ENCODE measurements at regions not wholly inside any gene's neighbourhood (a gene's known extent, or its start where the extent isn't known, plus 50 kb on each side); places are given as distances from the start of the nearest gene placed in this dataset.

- Histone ChIP-seq H2AFZ (ENCODE audit: insufficient read depth, low read length, poor library complexity) (no peak overlapping the region), H3K4me1 (ENCODE audit: control insufficient read depth in 1 of 2, insufficient read depth in 2 of 2, low read length in 2 of 2) (peaks cover 3 to 9% of the 10 kb centered on the region in 2 experiments), H3K4me3 (ENCODE audit: low read depth, low read length) (no peak overlapping the region), H2AK5ac (ENCODE audit: low read length) (peak overlapping the region; percentile 51), H3K9me3 (ENCODE audit: insufficient read depth, low read depth, low read length) (peaks cover 2% of the 10 kb centered on the region), H4K8ac (ENCODE audit: low read depth, low read length) (peak overlapping the region; percentile 61), H3K14ac (ENCODE audit: low read length) (peak overlapping the region; percentile 69), H4K91ac (ENCODE audit: low read depth, low read length) (peak overlapping the region; percentile 75), H3K79me2 (ENCODE audit: control insufficient read depth, insufficient read depth, low read length, poor library complexity) (no peaks in the 10 kb centered on the region), H2BK5ac (ENCODE audit: low read depth, low read length, poor library complexity) (peak overlapping the region; percentile 55), H3K79me1 (ENCODE audit: low read length) (peaks cover 5% of the 10 kb centered on the region), H3K23ac (ENCODE audit: low read length) (no peak overlapping the region), H3K27ac (ENCODE audit: low read depth, low read length) (peak overlapping the region; percentile 21), H3K4ac (ENCODE audit: low read depth, low read length) (peak overlapping the region; percentile 42), H2BK12ac (ENCODE audit: low read length) (peak overlapping the region; percentile 90), H3K9ac (ENCODE audit: low read length) (no peak overlapping the region), H3K18ac (ENCODE audit: low read length) (peak overlapping the region; percentile 66), H3K4me2 (ENCODE audit: low read length) (no peak overlapping the region), H4K12ac (ENCODE audit: low read depth, low read length) (no peak overlapping the region), H3K27me3 (ENCODE audit: insufficient read depth, low read length) (no peaks in the 10 kb centered on the region), H2BK120ac (ENCODE audit: insufficient read depth, low read length, poor library complexity) (peak overlapping the region; percentile 71), H3K36me3 (ENCODE audit: control insufficient read depth in 1 of 2, insufficient read depth in 2 of 2, low read length in 2 of 2) (no peaks in the 10 kb centered on the region)
- WGBS (ENCODE audit: extremely low coverage, insufficient coverage, insufficient read length), result no CpG with 5 or more reads among the region's 6 CpGs
- DNase-seq, result no peak
These were observed 159.8 kb downstream of the TFAP2C start for GRCh38 chr20:56788671-56789610.

DNA sequence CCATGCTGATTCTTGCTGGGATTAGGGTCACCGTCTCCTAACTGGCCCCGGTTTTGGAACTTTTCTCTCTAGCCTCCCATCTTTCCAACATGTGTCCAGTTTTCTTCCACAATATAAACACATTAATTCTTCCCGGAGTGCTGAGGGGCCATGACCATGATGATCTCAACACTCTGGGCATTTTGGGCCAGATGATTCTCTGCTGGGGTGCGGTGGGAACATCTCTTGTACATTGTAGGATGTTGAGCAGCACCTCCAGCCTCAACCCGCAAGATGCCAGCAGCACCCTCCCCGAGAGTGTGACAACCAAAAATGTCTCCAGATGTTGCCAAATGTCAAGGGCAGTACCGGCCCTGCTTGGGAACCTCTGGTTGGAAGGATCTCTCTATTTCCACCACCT is 164.8 kb downstream of the TFAP2C start:
- no peak overlapping the region for H2AFZ ChIP-seq (ENCODE audit: insufficient read depth, low read length, poor library complexity)
- no peak overlapping the region for H3K4me3 ChIP-seq (ENCODE audit: low read depth, low read length)
- DNase-seq, result no peak
- H2BK120ac ChIP-seq (ENCODE audit: insufficient read depth, low read length, poor library complexity), result no peak overlapping the region
- H3K9me3 ChIP-seq (ENCODE audit: insufficient read depth, low read depth, low read length), result peaks cover 6% of the 10 kb centered on the region
- H4K91ac ChIP-seq (ENCODE audit: low read depth, low read length), result no peak overlapping the region
- peaks cover 0 to 2% of the 10 kb centered on the region in 2 experiments for H3K36me3 ChIP-seq (ENCODE audit: control insufficient read depth in 1 of 2, insufficient read depth in 2 of 2, low read length in 2 of 2)
- no peak overlapping the region for H4K12ac ChIP-seq (ENCODE audit: low read depth, low read length)
- no peaks in the 10 kb centered on the region for H3K27me3 ChIP-seq (ENCODE audit: insufficient read depth, low read length)
- H2BK12ac ChIP-seq (ENCODE audit: low read length), result no peak overlapping the region
- no CpG with 5 or more reads among the region's 7 CpGs for WGBS (ENCODE audit: extremely low coverage, insufficient coverage, insufficient read length)
- no peak overlapping the region for H3K4ac ChIP-seq (ENCODE audit: low read depth, low read length)
- H3K9ac ChIP-seq (ENCODE audit: low read length), result no peak overlapping the region
- H3K23ac ChIP-seq (ENCODE audit: low read length), result no peak overlapping the region
- no peak overlapping the region for H3K27ac ChIP-seq (ENCODE audit: low read depth, low read length)
- no peak overlapping the region for H3K18ac ChIP-seq (ENCODE audit: low read length)
- peaks cover 5% of the 10 kb centered on the region for H3K79me1 ChIP-seq (ENCODE audit: low read length)
- H3K14ac ChIP-seq (ENCODE audit: low read length), result no peak overlapping the region
- no peak overlapping the region for H2AK5ac ChIP-seq (ENCODE audit: low read length)
- H3K4me1 ChIP-seq (ENCODE audit: control insufficient read depth in 1 of 2, insufficient read depth in 2 of 2, low read length in 2 of 2), result peaks cover 2 to 6% of the 10 kb centered on the region in 2 experiments
- H4K8ac ChIP-seq (ENCODE audit: low read depth, low read length), result no peak overlapping the region
- H2BK5ac ChIP-seq (ENCODE audit: low read depth, low read length, poor library complexity), result no peak overlapping the region
- H3K79me2 ChIP-seq (ENCODE audit: control insufficient read depth, insufficient read depth, low read length, poor library complexity), result no peaks in the 10 kb centered on the region
- no peak overlapping the region for H3K4me2 ChIP-seq (ENCODE audit: low read length)

- Histone ChIP-seq H3K79me1 (ENCODE audit: low read length) (peaks cover 3% of the 10 kb centered on the region), H3K27me3 (ENCODE audit: insufficient read depth, low read length) (no peaks in the 10 kb centered on the region), H4K91ac (ENCODE audit: low read depth, low read length) (no peak overlapping the region), H2AK5ac (ENCODE audit: low read length) (no peak overlapping the region), H3K27ac (ENCODE audit: low read depth, low read length) (no peak overlapping the region), H3K4me3 (ENCODE audit: low read depth, low read length) (no peak overlapping the region), H3K4me2 (ENCODE audit: low read length) (no peak overlapping the region), H3K4me1 (ENCODE audit: control insufficient read depth in 1 of 2, insufficient read depth in 2 of 2, low read length in 2 of 2) (peaks cover 2 to 6% of the 10 kb centered on the region in 2 experiments), H2BK5ac (ENCODE audit: low read depth, low read length, poor library complexity) (no peak overlapping the region), H2AFZ (ENCODE audit: insufficient read depth, low read length, poor library complexity) (no peak overlapping the region), H4K8ac (ENCODE audit: low read depth, low read length) (no peak overlapping the region), H3K9ac (ENCODE audit: low read length) (no peak overlapping the region), H3K79me2 (ENCODE audit: control insufficient read depth, insufficient read depth, low read length, poor library complexity) (no peaks in the 10 kb centered on the region), H3K4ac (ENCODE audit: low read depth, low read length) (no peak overlapping the region), H3K36me3 (ENCODE audit: control insufficient read depth in 1 of 2, insufficient read depth in 2 of 2, low read length in 2 of 2) (peaks cover 0 to 2% of the 10 kb centered on the region in 2 experiments), H3K14ac (ENCODE audit: low read length) (no peak overlapping the region), H2BK12ac (ENCODE audit: low read length) (no peak overlapping the region), H2BK120ac (ENCODE audit: insufficient read depth, low read length, poor library complexity) (no peak overlapping the region), H4K12ac (ENCODE audit: low read depth, low read length) (no peak overlapping the region), H3K18ac (ENCODE audit: low read length) (no peak overlapping the region), H3K23ac (ENCODE audit: low read length) (no peak overlapping the region), H3K9me3 (ENCODE audit: insufficient read depth, low read depth, low read length) (peaks cover 6% of the 10 kb centered on the region)
- no CpG with 5 or more reads among the region's 2 CpGs for WGBS (ENCODE audit: extremely low coverage, insufficient coverage, insufficient read length)
- no peak for DNase-seq
These were observed 166.4 kb downstream of the TFAP2C start for GRCh38 chr20:56795492-56795891.

GRCh38 chr20:56796345-56796744 is 167.2 kb downstream of the TFAP2C start:
- no peak overlapping the region for H2AFZ ChIP-seq (ENCODE audit: insufficient read depth, low read length, poor library complexity)
- H2BK5ac ChIP-seq (ENCODE audit: low read depth, low read length, poor library complexity), result no peak overlapping the region
- no peak overlapping the region for H2BK12ac ChIP-seq (ENCODE audit: low read length)
- H4K8ac ChIP-seq (ENCODE audit: low read depth, low read length), result no peak overlapping the region
- H2BK120ac ChIP-seq (ENCODE audit: insufficient read depth, low read length, poor library complexity), result peak overlapping the region; percentile 57
- H3K79me2 ChIP-seq (ENCODE audit: control insufficient read depth, insufficient read depth, low read length, poor library complexity), result no peaks in the 10 kb centered on the region
- no peak overlapping the region for H2AK5ac ChIP-seq (ENCODE audit: low read length)
- no peak overlapping the region for H3K4me3 ChIP-seq (ENCODE audit: low read depth, low read length)
- no peak overlapping the region for H3K23ac ChIP-seq (ENCODE audit: low read length)
- peak overlapping the region; percentile 26 for H4K91ac ChIP-seq (ENCODE audit: low read depth, low read length)
- no peak overlapping the region for H3K4ac ChIP-seq (ENCODE audit: low read depth, low read length)
- peaks cover 3% of the 10 kb centered on the region for H3K79me1 ChIP-seq (ENCODE audit: low read length)
- H3K36me3 ChIP-seq (ENCODE audit: control insufficient read depth in 1 of 2, insufficient read depth in 2 of 2, low read length in 2 of 2), result peaks cover 0 to 2% of the 10 kb centered on the region in 2 experiments
- H3K27ac ChIP-seq (ENCODE audit: low read depth, low read length), result no peak overlapping the region
- no peak overlapping the region for H3K14ac ChIP-seq (ENCODE audit: low read length)
- WGBS (ENCODE audit: extremely low coverage, insufficient coverage, insufficient read length), result no CpG with 5 or more reads among the region's 3 CpGs
- peak in 1 of 2 donors; percentile 53 for DNase-seq
- no peak overlapping the region for H3K4me2 ChIP-seq (ENCODE audit: low read length)
- peaks cover 6% of the 10 kb centered on the region for H3K9me3 ChIP-seq (ENCODE audit: insufficient read depth, low read depth, low read length)
- peaks cover 2 to 6% of the 10 kb centered on the region in 2 experiments for H3K4me1 ChIP-seq (ENCODE audit: control insufficient read depth in 1 of 2, insufficient read depth in 2 of 2, low read length in 2 of 2)
- H4K12ac ChIP-seq (ENCODE audit: low read depth, low read length), result no peak overlapping the region
- no peak overlapping the region for H3K9ac ChIP-seq (ENCODE audit: low read length)
- no peak overlapping the region for H3K18ac ChIP-seq (ENCODE audit: low read length)
- no peaks in the 10 kb centered on the region for H3K27me3 ChIP-seq (ENCODE audit: insufficient read depth, low read length)
